Adipocyte (in vitro differentiated cells): ENCODE measurements at regions not wholly inside any gene's neighbourhood (a gene's known extent, or its start where the extent isn't known, plus 50 kb on each side); places are given as distances from the start of the nearest gene placed in this dataset.
A peak's percentile ranks its signal among the peaks of the same experiment; 100 is the strongest.

Experiments used
- DNase-seq: peaks from one replicate; pipeline ENCODE4 v3.0.0-alpha.2; 2015; ENCODE audit warnings: low read depth
- H3K27me3 ChIP-seq: replicated peaks from 2 replicates; pipeline ENCODE4 v1.7.0; 2013; ENCODE audit warnings: mild to moderate bottlenecking, low read length, moderate library complexity; ENCODE audit not compliant: control insufficient read depth, insufficient read depth
- H3K36me3 ChIP-seq: 2 replicates; pipeline ENCODE4 v1.7.0; 2013; ENCODE audit warnings: low read length, mild to moderate bottlenecking, moderate library complexity; ENCODE audit not compliant: control insufficient read depth, insufficient read depth, severe bottlenecking
- H3K4me1 ChIP-seq: 2 replicates; pipeline ENCODE4 v1.7.0; 2013; ENCODE audit warnings: mild to moderate bottlenecking, low read length, moderate library complexity; ENCODE audit not compliant: control insufficient read depth, insufficient read depth
- H3K4me3 ChIP-seq: 2 replicates; pipeline ENCODE4 v1.7.0; 2013; ENCODE audit warnings: mild to moderate bottlenecking, low read length, moderate library complexity
- H3K9ac ChIP-seq: 2 replicates; pipeline ENCODE4 v1.7.0; 2013; ENCODE audit warnings: mild to moderate bottlenecking, low read length, moderate library complexity
- H3K9me3 ChIP-seq: 2 replicates; pipeline ENCODE4 v1.7.0; 2013; ENCODE audit warnings: mild to moderate bottlenecking, low read length, moderate library complexity; ENCODE audit not compliant: control insufficient read depth

GRCh38 chr2:40741532-40741931 is 289.6 kb upstream of the SLC8A1 start:
- no peak for DNase-seq
- H3K36me3 ChIP-seq, result no peaks in the 10 kb centered on the region
- no peaks in the 10 kb centered on the region for H3K9me3 ChIP-seq
- no peak overlapping the region for H3K9ac ChIP-seq
- no peaks in the 10 kb centered on the region for H3K4me1 ChIP-seq
- no peak overlapping the region for H3K4me3 ChIP-seq
- H3K27me3 ChIP-seq, result no peaks in the 10 kb centered on the region

- no peak overlapping the region for H3K4me3 ChIP-seq
- no peak overlapping the region for H3K9ac ChIP-seq
- H3K9me3 ChIP-seq, result no peaks in the 10 kb centered on the region
- H3K36me3 ChIP-seq, result no peaks in the 10 kb centered on the region
- H3K4me1 ChIP-seq, result no peaks in the 10 kb centered on the region
- no peaks in the 10 kb centered on the region for H3K27me3 ChIP-seq
- no peak for DNase-seq
These were observed 294.3 kb upstream of the SLC8A1 start for GRCh38 chr2:40746191-40746590.

DNA sequence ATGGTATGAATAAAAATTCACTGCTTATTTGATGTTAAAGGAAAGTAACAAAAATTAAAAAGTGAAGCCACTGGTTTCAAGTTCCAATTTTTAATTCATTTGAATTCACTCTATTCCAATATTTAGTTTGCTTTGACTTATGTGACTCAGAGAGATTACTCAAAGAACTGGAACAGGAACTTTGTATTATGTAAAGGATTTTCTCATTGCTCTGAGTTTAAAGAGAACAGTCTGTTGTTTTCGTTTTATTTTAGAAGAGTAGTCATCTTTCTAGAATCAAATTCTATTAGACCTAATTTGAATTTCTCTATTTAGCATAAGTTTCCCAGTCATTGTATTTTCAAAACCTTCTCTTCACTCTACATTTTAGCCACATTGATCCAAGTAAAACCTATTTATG is 300.1 kb upstream of the SLC8A1 start:
- DNase-seq, result peak; percentile 50
- Histone ChIP-seq H3K36me3 (no peaks in the 10 kb centered on the region), H3K4me3 (no peak overlapping the region), H3K9me3 (no peaks in the 10 kb centered on the region), H3K4me1 (peaks cover 9% of the 10 kb centered on the region), H3K27me3 (no peaks in the 10 kb centered on the region), H3K9ac (no peak overlapping the region)

DNA sequence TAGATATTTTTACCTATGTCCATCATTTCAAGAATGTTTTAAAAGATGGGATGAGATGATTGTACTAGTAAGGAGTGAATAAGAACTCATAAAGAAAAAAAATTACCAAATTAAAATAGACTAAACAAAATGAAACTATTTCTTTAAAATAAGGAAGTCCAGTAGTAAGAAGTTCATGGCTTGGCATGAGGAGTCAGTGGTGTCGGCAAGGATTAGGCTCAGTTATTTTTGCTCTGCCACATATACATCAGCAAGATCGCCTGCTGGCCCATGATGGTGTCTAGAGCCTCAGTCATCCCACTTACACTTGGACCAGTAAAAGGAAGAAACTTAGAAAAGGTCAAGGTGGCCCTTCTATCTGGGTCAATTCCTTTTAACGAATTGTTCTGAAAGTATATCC is 300.9 kb upstream of the SLC8A1 start:
- Histone ChIP-seq H3K4me1 (peaks cover 9% of the 10 kb centered on the region), H3K9me3 (no peaks in the 10 kb centered on the region), H3K27me3 (no peaks in the 10 kb centered on the region), H3K36me3 (no peaks in the 10 kb centered on the region), H3K9ac (no peak overlapping the region), H3K4me3 (no peak overlapping the region)
- no peak for DNase-seq

DNA sequence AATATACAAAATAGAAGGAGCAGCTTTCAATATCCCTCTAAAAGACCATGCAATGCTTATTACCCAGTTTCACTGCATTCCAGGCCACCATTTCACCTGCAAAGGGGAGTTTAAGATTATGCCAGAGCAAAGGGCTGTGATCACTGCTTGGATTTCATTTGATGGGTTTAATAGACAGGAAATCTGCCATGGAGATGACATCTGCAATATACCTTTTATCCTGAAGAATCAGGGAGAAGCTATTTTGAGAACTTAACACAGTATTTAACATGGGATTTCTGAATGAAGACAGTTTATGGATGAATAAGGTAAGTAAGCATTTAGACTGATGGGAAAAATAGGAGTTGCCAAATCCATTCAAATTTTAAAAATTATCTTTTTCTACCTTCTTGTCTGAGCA is 303.0 kb upstream of the SLC8A1 start:
- H3K4me3 ChIP-seq, result no peak overlapping the region
- no peaks in the 10 kb centered on the region for H3K36me3 ChIP-seq
- no peaks in the 10 kb centered on the region for H3K27me3 ChIP-seq
- no peak overlapping the region for H3K9ac ChIP-seq
- DNase-seq, result no peak
- no peaks in the 10 kb centered on the region for H3K9me3 ChIP-seq
- peaks cover 15% of the 10 kb centered on the region for H3K4me1 ChIP-seq

GRCh38 chr2:40758401-40759155 is 306.7 kb upstream of the SLC8A1 start:
- DNase-seq, result no peak

GRCh38 chr2:40760071-40760666 is 308.3 kb upstream of the SLC8A1 start:
- Histone ChIP-seq H3K9ac (no peak overlapping the region), H3K9me3 (no peaks in the 10 kb centered on the region)
- peak; percentile 75 for DNase-seq

More at GRCh38 chr2:40758401-40759155, 306.7 kb upstream of the SLC8A1 start:
- peak overlapping the region; percentile 67 for H3K4me3 ChIP-seq
- peak overlapping the region; percentile 31 for H3K9ac ChIP-seq
- peaks cover 6% of the 10 kb centered on the region for H3K4me1 ChIP-seq
- H3K36me3 ChIP-seq, result no peaks in the 10 kb centered on the region
- no peaks in the 10 kb centered on the region for H3K9me3 ChIP-seq
- H3K27me3 ChIP-seq, result no peaks in the 10 kb centered on the region

DNA sequence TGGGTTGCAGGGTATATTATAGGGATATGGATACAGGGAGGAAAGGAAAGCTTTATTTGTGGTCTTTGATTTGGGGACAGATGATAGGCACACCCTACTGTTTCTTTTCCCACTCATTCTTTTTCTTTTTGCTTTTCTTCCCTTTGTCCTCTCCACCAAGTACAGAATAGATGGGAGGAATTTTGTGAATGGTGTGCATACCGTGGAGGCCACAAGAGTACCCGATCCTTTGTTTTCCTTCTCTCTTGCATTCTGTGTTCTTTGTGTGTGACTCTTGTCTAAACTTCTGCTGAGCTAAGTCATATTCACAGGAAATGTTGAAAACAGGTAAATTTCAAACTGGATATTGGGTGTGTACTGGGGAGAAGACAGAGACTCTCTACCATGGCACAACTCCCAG is 321.4 kb upstream of the SLC8A1 start:
- no peak overlapping the region for H3K4me3 ChIP-seq
- DNase-seq, result no peak
- H3K4me1 ChIP-seq, result no peaks in the 10 kb centered on the region
- H3K9me3 ChIP-seq, result no peaks in the 10 kb centered on the region
- no peaks in the 10 kb centered on the region for H3K27me3 ChIP-seq
- no peak overlapping the region for H3K9ac ChIP-seq
- H3K36me3 ChIP-seq, result no peaks in the 10 kb centered on the region

More at GRCh38 chr2:40760071-40760666, 308.3 kb upstream of the SLC8A1 start:
- Histone ChIP-seq H3K36me3 (no peaks in the 10 kb centered on the region), H3K27me3 (no peaks in the 10 kb centered on the region), H3K4me1 (peaks cover 6% of the 10 kb centered on the region), H3K4me3 (no peak overlapping the region)

DNA sequence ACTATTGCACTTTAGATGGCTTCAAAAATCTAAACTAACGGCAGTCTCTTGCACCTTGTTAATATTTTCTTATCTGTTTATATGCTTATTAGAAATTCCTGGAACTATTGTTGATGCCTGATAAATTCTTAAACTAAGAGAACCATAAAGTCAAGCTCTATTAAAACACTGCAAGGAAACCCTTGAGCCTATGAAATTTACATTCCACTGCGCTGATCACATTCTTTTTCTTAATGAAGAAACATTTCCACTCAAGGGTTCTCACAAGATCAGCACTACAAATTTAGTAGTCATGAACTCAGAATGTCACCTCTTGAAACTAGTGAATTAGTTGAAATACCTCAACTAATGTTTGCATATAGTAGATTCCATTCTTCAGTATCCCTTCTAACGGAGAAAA is 331.8 kb upstream of the SLC8A1 start:
- H3K27me3 ChIP-seq, result no peaks in the 10 kb centered on the region
- peak; percentile 19 for DNase-seq
- H3K9me3 ChIP-seq, result no peaks in the 10 kb centered on the region
- H3K4me3 ChIP-seq, result no peak overlapping the region
- H3K9ac ChIP-seq, result no peak overlapping the region
- H3K36me3 ChIP-seq, result no peaks in the 10 kb centered on the region
- H3K4me1 ChIP-seq, result no peaks in the 10 kb centered on the region

- no peak for DNase-seq
- Histone ChIP-seq H3K27me3 (no peaks in the 10 kb centered on the region), H3K4me3 (no peak overlapping the region), H3K9ac (no peak overlapping the region), H3K4me1 (no peaks in the 10 kb centered on the region), H3K36me3 (no peaks in the 10 kb centered on the region), H3K9me3 (no peaks in the 10 kb centered on the region)
These were observed 334.7 kb upstream of the SLC8A1 start for GRCh38 chr2:40786636-40787035.

DNA sequence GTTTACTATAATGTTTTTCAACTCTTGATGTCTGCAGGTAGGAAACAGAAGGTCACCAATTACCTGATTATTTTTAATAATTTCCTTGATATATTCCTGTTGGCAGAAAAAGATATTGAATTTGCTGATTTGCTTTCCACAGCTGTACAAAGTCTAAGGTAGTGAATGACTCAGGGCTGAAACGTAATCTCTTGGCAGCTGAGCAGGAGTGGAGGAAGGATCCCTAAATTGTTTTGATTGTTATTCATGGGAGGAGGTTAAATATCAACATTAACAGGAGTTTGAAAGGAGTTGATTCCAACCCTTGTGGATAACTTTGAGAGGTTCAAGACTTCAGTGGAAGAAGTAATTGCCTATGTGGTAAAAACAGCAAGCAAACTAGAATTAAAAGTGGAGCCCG is 345.2 kb upstream of the SLC8A1 start:
- DNase-seq, result peak; percentile 44
- no peaks in the 10 kb centered on the region for H3K4me1 ChIP-seq
- no peak overlapping the region for H3K4me3 ChIP-seq
- no peak overlapping the region for H3K9ac ChIP-seq
- H3K27me3 ChIP-seq, result no peaks in the 10 kb centered on the region
- H3K36me3 ChIP-seq, result no peaks in the 10 kb centered on the region
- H3K9me3 ChIP-seq, result no peaks in the 10 kb centered on the region
